ENCODE measurements at regions not wholly inside any gene's neighbourhood (a gene's known extent, or its start where the extent isn't known, plus 50 kb on each side); places are given as distances from the start of the nearest gene placed in this dataset.

DNA sequence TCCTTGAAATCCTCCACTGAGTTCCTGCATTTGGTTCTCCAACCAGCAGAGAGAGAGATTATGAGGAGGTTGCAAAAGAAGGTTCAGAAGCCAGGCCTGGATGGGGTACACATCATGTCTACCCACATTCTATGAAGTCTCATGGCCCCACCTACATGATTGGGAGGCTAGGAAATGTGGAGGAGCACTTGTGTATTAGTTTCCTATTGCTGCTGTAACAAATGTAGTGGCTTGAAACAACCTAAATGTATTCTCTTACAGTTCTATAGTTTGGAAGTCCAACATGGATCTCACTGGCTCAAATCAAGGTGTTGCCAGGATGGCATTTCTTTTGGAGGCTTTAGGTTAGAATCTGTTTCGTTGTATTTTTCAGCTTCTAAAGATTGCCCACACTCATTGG lies 134.2 kb upstream of the ZNF648 start:
- DNase-seq (ENCODE audit: low spot score) = no peak

DNA sequence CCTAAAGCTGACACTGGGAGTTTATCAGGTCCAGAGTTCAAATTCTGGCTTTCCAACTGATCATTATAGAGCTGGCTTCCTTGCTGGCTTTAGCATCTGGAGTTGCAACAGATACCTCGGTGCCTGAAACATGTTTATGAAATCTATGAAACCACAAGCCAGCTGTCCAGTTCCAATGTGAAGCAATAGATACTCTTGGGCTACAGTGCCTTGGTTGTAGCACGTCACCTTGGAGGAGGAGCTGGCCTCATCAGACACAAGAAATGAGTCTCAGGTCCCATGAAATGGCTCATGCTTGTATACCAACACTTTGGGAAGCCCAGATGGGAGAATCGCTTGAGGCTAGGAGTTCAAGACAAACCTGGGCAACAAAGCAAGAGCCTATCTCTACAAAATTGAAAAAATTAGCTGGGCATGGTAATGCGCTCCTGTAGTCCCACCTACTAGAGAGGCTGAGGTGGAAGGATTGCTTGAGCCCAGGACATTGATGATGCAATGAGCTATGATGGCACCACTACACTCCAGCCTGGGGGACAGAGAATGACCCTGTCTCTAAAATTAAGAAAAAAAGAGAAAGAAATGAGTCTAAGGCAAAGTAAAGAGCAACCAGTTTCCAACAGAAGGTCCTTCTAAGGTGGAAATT lies 132.5 kb upstream of the ZNF648 start:
- DNase-seq (ENCODE audit: low spot score) = no peak

DNA sequence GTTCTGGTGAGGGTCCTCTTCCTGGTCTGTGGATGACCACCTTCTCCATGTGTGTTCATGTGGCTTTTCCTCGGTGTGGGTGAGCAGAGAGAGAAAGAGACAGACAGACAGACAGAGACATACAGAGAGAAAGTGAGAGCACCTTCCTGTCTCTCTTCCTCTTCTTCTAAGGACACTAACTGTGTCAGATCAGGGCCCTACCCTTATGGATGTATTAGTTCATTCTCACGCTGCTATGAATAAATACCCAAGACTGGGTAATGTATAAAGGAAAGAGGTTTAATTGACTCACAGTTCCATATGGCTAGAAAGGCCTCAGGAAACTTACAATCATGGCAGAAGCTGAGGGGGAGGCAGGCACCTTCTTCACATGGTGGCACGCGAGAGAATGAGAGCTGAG lies 131.5 kb upstream of the ZNF648 start:
- DNase-seq (ENCODE audit: low spot score) = no peak

DNA sequence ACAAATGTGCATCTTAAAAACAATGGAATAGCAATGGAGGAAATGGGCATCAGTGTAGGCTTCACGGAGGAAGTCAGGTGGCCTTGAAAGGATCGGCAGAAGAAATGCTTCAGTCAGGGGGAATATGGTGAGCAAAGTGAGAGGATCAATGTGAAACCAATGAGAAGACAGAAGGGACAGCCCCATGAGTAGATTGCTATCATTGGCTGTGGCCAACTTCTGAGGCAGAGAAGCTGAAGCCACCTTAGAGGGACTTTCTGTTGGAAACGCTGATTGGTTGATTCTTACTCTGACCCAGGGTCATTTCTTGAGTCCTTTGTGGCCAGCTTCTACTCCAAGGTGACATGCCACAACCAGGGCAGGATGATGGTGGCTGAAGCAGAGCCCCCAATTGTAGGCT lies 130.7 kb upstream of the ZNF648 start:
- no peak for DNase-seq (ENCODE audit: low spot score)

DNA sequence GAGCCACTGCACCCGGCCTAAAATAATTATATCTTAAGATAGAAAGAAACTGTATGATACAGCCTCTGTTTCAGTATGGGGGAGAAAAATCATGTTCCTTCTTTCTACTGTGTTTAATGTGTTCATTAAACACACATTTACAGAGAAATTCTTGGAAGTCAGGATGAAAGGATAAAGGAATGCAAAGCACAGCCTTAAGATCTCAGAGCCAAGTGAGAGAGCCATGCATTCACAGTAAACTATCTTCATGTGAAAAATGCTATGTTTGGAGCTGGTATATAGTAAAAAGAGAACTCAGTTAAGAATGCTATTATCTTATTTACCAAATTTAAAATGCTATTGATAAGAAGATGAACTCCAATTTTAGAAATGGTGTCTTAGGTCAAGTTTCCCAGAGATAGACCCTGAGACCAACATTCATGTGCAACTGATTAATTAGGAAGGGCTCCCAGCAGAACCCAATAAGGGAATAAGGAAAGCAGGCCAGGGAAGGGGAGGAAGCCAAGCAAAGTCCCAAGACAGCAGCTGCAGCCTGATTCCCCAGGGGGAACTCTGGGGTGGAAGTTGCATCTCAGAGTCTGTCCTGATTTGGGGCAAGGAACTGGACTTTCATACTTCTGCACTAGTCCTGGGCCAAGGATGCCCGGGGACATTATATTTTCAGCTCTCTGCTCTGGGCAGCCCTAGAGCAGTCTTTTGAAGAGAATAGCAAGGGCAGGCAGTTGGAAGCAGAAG lies 130.0 kb upstream of the ZNF648 start:
- no peak for DNase-seq (ENCODE audit: low spot score)

DNA sequence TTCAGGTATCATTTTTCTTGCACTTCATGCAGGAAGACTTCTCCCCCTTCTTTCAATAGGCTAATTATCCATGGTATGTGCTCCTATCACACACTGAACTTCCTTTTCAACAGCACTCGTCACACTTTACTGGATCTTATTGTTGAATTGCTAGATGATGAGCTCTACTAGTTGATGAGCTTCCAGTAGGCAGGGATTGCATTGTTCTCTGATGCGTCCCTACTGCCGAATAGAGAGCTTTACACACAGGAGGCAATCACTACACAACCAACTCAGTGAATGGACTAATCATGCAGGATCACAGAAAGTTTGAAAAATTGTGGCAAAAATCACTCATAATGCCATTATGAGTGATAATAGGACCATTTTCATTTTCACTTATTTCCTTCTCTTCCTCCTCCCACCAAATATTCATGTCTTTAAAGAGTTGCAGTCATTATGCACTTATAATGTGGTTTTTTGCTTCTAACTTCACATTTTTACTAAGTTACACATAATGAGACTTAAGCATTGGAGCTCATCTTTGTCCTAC lies 128.1 kb upstream of the ZNF648 start:
- DNase-seq (ENCODE audit: low spot score) = no peak

DNA sequence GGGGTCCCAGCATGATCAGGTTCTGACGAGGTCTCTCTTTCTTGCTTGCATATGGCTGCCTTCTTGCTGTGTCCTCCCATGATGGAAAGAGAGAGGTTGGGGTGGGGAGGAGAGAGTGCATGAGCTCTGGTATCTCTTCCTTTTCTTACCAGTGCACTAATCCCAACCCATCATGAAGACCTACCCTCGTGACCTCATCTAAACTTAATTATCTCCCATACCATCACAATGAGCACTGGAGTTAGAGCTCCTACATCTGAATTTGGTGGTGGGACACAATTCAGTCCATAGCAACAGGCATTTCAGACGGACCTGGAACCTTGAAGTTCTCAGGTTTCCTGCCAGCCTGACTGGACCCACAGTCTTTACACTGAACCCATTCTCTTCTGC lies 125.2 kb upstream of the ZNF648 start:
- no peak for DNase-seq (ENCODE audit: low spot score)

DNA sequence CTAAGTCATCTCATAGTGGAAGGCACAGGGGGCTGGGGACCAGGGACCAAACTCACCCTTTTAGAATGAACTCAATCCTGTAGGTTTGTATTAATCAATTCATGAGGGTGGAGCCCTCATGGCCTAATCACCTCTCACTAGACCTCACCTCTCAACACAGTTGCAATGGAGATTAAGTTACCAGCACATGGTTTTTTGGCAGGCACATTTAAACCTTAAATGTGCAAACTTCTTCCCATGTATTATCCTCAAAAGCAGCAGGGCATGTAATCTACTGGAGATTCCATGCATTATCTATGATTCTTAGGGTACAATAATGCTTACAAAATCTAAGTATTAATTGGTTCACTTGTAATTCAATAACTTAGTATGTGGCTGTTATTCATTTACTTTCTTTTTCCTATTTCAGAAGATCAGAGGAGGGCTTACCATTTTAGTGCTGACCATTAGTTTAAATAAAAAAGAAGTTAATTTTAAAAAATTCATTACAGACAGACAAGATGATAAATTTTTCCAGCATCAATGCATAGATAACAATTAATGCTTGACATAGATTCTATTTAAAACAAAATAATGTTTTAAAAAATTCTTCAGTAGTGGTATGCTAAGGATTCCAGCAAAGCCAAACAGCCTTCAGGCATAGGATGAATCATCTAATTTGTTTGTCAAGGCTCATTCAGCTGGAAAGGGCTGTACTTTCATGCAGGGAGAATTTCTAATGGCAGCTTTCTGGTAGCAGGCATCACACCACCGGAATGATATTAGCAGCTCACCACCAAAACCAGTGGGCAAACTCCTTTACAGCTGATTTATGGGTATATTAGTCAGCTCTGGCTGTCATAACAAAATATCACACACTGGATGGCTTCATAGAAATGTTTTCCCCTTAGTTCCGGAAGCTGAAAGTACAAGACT lies 124.6 kb upstream of the ZNF648 start:
- DNase-seq (ENCODE audit: low spot score) = no peak

DNA sequence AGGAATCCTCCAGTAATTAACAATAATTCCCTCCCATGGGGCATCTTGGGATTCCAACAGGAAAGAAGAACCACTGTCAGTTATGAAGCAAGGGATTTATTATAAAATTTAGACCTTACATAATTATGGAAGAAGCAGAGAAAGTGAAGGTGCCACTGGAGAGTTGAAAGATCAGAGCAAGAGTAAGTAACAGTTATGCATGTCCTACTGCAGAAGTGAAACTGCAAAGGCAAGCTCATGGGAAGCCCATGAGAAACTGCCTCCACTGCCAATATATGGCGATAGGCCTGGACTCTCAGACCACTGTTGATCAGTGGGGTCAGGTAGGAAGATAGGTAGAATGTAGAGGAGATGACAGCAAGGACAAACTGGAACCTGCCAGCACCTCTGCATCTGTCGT lies 123.6 kb upstream of the ZNF648 start:
- no peak for DNase-seq (ENCODE audit: low spot score)

DNA sequence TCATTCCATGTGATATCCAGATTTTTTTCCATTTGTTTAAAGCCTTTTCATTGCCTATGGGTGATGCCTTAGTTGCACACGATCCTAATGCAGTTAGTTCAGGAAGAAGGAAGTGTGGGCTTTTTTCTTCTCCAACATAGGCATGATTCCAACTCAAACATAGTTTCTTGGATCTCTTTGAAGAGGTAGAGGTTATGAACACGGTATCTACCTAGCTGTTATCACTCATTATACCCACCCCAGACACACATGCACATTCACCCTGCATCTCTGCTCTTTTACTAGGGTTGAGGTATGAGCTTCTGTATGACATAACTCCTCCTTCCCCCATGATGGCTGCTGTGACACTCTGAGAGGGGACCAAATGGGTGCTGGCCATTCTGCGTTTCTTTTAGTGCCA lies 122.1 kb upstream of the ZNF648 start:
- DNase-seq (ENCODE audit: low spot score) = no peak

DNA sequence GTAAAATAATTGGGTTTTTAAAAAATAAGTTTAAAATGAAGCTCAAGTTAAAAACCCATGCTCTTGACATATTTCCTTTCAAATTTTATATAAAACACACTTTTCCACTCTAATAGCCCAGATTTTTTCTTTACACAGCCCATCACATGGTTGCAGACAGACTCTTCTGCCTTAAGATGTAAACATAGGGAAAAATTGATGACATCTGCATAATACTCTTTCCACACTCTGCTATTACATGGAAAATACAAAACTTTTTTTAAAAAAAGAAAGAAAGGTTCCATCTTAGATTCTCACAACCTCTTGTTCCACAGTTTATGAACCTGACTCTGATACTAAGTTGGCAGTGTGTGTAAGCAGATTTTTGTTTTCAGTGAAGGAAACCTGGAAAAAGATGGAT lies 120.8 kb upstream of the ZNF648 start:
- no peak for DNase-seq (ENCODE audit: low spot score)

DNA sequence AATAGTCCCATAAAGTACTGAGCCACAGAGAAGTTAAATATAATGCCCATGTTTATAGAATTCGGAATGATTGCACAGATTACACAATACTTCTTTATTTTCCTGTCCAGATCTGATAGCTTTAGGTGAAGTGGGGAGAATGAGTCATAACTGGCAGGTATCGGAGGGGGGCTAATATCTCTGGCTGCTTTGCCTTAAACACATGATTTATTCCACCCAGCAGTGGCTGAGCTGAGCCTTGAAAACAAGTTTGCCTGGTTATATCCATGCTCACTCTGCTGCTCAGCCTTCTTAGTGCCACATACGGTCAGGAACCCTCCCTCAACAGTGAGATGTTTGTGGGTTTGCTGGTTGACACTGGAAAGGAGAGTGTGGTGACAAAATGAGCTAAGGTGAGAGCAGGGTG lies 119.7 kb upstream of the ZNF648 start:
- DNase-seq (ENCODE audit: low spot score) = no peak

DNA sequence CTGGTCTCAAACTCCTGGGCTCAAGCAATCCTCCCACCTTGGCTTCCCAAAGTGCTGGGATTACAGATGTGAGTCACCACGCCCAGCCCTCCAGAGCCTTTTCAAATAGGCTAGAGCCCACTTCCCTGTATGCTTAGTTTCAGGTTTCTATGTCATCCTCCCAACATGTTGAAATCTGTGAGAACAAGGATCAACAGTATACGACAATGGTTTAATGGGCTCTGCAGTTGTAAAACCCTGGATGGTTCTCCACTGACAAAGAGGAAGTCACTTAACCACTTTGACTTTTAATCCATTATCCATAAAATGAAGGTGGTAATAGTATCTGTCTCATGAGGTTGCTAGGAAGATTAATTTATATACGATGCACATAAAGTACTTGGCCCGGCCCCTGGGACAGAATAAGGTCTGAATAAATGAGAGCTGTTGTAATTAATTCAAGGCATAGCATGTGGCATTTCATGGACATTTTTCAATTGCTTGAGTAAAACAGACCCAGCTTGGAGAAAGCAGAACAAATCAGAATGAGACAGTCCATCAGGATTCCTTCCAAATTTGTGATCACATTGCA lies 113.9 kb upstream of the ZNF648 start:
- DNase-seq (ENCODE audit: low spot score) = no peak

DNA sequence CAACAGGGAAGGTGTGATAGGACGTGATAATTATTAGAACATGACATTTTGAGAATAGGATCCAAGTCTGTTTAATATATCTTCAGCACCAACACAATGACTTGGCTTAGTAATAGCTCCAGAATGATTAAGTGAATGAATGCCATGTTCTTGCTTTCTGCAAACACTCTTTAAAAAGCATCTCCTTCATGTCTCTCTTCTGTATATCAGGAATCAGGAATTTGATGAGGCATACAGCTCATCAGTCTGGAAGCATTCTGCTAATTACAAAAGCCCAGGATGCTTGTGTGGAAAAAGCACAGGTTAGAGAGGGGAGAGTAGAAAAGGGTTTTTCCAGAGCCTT lies 113.0 kb upstream of the ZNF648 start:
- no peak for DNase-seq (ENCODE audit: low spot score)

DNA sequence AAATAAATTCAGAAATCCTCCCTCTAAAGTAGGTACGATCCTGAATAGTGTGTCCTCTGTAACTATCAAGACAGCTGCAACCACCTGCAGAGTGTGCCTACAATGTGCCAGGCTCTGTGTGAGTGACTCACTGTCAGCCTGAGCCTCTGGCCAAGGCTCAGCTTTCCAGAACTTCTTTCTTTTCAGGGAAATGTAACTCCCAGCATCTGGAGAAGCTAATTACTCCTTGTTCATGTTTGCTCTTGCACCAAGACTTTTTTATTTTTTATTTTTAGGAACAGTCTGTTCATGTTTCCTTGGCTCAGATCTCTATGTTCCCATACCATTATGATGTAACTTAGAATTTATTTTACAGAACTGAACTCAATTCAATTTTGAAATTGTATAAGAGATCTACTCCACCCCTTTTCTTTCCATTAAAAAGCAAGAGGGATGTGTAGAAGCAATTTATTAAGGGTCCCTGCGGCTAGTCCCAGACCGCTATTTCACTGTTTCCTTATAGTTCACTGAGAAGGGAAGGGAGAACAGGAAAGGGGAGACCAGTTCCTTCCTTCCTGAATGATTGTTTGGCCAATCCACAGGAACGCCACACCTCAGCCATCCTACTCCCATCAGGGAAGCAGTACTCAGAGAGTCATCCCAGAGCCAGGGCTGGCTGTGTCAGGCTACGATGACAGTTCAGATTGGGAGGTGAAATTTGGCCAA lies 112.4 kb upstream of the ZNF648 start:
- no peak for DNase-seq (ENCODE audit: low spot score)

DNA sequence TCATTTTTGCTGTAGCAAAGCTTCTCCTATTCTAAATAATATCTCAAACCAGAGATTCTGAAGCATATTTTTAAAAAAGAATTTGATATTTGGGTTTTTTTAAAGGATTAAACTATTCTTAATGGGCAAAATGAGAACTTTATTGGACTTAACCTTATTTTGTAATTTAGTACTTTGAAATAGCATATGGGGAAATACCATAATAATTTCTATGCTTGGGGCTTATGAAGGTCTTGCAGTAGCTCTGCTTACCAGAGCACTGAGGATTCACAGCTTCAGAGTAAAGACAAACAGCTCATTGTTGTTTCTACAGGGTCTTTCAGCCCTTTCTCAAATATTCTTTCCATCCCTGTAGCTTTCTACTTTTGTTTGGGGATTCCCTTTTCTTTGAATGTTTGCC lies 111.2 kb upstream of the ZNF648 start:
- no peak for DNase-seq (ENCODE audit: low spot score)

DNA sequence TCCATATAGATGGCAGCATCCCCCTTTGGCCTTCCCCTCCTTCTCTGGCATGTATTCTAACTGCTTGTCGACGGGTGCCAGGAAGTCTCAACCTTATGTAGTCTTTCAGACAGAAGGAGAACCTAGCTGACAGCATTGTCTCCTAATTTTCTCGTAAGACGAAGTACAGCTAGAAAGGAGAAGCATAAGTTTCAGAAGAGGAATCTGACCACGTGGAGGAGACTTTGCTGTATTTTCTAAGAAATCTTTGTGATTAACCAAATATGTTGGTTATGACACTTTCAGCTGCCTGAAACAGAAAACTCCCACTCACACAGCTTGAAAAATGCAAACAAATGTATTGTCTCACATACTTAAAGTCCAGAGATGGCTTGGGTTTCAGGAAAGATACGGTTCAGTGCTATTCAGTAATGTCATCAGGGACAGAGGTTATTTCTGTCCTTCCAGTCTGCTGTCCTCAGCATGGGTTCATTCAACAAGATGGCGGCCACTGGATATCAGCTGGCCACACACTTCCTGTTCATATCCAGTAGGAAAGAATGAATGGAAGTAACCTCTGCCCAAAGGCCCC lies 109.5 kb upstream of the ZNF648 start:
- no peak for DNase-seq (ENCODE audit: low spot score)

DNA sequence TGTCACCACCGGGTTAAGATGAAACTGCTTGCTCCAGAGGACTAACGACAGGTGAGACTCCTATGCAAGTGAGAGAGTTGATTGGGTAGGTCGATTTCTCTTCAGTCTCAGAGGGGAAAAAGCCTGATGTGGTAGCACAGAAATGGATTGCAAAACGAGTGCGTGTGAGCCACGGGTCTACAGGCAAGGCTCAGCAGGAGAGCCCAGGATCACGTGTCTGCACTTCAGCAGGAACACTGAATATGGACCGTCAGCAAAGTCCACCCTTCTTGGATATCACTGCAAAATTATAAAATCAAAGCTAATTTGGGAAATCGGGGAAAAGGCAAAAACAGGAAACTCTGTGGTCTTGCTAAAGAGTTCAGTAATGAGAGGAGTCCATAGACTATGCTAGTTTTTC lies 107.7 kb upstream of the ZNF648 start:
- DNase-seq (ENCODE audit: low spot score) = no peak

DNA sequence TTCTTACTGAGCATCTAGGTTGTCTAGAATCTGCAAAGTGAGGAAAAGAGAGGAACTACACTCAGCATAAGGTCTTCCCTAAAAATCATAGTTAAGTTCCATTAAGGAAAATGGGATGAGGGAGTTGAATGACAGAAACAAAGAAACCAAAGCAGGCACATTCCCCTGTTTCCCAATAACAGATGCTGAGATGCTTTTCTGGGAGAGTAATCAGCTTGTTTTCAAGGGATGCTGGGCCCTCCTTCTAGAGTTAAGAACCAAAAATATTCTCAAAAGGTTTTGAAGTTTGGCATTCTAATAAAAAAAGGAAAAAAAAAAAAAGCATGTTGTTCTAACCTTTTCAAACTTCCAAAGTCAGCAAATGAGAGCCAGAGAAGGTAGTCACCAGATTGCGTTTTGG lies 105.2 kb upstream of the ZNF648 start:
- DNase-seq (ENCODE audit: low spot score) = no peak

DNA sequence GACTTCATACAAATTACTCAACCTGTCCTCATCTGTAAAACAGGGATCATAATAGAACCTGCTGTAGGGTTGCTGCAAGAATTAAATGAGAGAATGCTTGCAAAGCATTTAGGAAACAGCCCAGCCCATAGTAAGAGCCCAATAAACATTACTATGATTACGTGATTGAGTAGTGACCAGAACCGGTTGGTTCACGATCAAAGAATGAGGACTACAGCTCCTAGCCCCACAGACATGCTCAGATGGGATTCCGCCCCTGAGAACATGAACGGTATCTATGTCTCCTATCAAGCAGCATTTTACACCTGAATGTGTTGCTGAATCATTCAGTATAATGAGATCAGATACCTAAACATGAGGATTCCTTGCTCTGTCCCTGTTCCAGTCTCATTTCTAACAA lies 104.8 kb upstream of the ZNF648 start:
- DNase-seq (ENCODE audit: low spot score) = no peak

DNA sequence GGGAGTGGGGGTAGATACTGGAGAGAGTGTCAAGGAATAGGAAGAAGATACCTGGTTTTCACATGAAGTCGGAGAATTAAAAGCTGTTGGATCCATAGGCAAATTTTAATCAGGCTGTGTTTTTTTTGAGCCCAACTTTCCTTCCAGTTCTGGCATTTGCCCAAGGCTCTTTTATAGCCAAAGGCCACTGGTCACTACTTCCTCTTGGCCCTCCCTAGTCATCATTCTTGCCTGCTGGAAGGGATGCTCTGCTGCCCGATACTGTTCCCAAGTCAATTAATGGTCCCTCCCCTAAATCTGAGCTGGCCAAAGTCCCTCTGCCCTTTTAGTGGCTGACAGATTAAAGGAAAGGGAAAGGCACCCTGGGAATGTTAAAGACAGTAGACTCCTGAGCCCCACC lies 102.8 kb upstream of the ZNF648 start:
- peak; percentile 37 for DNase-seq (ENCODE audit: low spot score)

DNA sequence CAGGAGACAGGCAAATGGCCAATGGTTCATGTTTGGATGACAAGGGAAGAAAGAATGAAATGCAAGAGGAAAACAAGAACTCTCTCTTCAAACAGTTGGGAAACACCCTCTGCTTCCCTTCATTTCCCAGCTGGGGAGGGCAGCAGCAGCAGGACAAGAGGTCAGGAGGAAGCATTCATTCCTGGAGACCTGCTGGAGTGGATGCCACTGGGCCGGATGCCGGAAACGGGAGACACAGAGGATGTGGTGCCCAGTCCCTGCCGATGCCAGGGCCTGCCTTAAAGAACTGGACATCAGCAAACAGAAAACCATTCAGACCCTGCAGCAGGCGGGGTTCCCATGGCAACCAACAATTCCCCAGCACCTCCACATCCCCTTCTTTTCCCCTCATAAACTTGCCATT lies 102.3 kb upstream of the ZNF648 start:
- peak; percentile 57 for DNase-seq (ENCODE audit: low spot score)
